ENCODE measurements at regions not wholly inside any gene's neighbourhood (a gene's known extent, or its start where the extent isn't known, plus 50 kb on each side); places are given as distances from the start of the nearest gene placed in this dataset.

DNA sequence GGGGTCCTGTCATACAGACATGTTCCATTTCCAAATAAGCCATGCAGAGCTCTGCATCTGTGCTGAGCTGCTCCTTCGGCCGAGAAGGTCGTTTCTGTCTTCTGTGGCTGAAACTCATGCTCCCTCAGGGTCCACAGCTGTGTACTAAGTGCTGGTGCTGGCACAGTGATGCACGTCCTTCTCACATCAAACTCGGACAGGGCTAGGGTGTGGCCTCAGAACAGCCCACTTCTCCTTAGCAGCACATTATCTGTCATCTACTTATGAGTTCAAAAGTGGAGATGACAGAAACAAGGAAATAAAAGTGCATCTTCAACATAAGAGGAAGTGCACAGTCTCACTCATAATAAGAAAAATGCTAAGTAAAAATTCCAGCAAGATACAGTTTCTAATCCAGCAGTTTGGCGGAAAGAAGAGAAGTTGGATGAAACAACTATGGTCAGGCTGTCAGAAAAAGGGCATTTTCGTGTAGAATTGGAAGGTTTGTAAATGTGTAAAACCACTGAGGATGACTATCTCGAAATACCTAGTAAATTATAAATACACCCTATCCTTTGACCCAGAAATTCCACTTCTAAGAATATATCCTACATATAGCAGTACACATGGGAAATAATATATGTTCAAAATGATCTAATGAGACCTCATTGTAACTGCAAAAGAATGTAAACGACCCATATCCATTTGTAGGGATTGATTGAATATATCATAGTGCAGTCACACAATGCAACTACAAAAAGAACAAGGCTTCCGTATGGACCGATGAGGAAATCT is 53.7 kb upstream of the APCDD1 start:
- TF ChIP-seq CTCF (IDR thresholded peaks at IDR 0.05) = no peak
- DNase-seq (ENCODE audit: low spot score) = no peak
- H3K27ac ChIP-seq = no peak overlapping the region
- H3K4me3 ChIP-seq = no peak overlapping the region

DNA sequence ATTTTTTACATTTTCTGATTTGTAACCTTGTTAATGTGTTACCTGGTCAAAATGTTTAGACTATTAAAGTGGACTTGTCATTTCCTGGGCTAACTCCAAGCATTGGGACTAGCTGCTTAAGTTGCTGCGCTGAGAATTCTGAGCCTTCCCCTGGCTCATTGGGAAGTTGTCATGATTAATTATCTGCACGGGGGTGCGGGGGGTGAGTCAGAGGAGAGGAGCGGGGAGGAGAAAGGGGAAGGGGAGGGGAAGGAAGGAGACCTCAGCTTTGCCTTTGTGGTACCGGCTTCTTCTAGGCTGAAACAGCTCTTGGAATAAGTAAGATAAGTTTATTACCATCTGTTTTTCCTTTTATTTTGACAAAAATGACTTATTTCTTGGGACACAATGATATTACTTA is 52.9 kb upstream of the APCDD1 start:
- no peak overlapping the region for H3K27ac ChIP-seq
- no peak for TF ChIP-seq CTCF (IDR thresholded peaks at IDR 0.05)
- no peak for DNase-seq (ENCODE audit: low spot score)
- no peak overlapping the region for H3K4me3 ChIP-seq

GRCh38 chr18:10401930-10402329 is 52.5 kb upstream of the APCDD1 start:
- Histone ChIP-seq H3K4me3 (no peak overlapping the region), H3K27ac (no peak overlapping the region)
- DNase-seq (ENCODE audit: low spot score) = no peak
- no peak for TF ChIP-seq CTCF (IDR thresholded peaks at IDR 0.05)

DNA sequence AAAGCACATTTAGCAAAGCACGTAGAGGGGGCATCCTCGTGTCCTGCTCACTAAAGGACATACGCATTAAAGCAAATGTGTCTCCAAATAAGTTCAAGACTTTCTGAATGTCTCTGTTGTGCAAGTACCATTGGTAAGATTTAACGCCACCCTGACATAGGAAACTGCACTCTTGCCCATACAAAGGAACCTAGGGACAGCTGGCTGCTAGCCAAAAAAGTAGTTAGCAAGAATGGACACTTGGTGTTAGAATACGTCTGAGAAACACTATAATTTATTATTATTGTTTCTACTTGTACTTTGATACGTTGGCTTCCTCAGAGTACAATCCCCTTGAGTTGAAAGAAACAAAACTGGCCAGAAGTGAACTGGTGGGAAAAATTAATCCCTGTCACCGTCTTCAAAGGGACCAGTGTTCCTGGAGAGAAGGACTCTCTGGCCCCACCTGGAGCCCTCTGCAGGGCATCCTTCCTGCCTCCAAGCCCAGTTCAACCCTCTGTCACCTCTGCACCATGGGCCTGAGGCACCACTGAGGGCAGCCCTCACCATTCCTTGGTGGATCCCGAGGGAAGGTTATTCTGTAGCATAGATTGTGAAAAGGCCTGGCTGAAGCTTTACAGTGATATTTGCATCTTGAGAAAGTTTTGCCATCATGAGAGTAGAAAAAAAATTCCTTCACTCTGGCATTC is 51.4 kb upstream of the APCDD1 start:
- no peak overlapping the region for H3K27ac ChIP-seq
- TF ChIP-seq CTCF (IDR thresholded peaks at IDR 0.05) = no peak
- no peak for DNase-seq (ENCODE audit: low spot score)
- H3K4me3 ChIP-seq = no peak overlapping the region

- no peak for DNase-seq (ENCODE audit: low spot score)
- Histone ChIP-seq H3K27ac (peak overlapping the region in 1 of 2 donors; percentile 66), H3K4me3 (no peak overlapping the region)
- TF ChIP-seq CTCF (IDR thresholded peaks at IDR 0.05) = no peak
Observed at GRCh38 chr18:10403708-10404107, 50.7 kb upstream of the APCDD1 start.

GRCh38 chr18:10404168-10404567 is 50.3 kb upstream of the APCDD1 start:
- H3K27ac ChIP-seq = peak overlapping the region in 1 of 2 donors; percentile 66
- no peak for DNase-seq (ENCODE audit: low spot score)
- no peak for TF ChIP-seq CTCF (IDR thresholded peaks at IDR 0.05)
- no peak overlapping the region for H3K4me3 ChIP-seq
